CD4-positive, alpha-beta memory T cell (primary cell): ENCODE measurements at regions not wholly inside any gene's neighbourhood (a gene's known extent, or its start where the extent isn't known, plus 50 kb on each side); places are given as distances from the start of the nearest gene placed in this dataset.
"Not testable (repeated sequence)": the region's sequence is repeated elsewhere in the genome, so short reads cannot be mapped to it uniquely, and the experiment has no call there.

Source experiments
- CTCF ChIA-PET: fragments of 350-600 bp; sonication (Branson Sonifier 250); formaldehyde crosslinking; loops from one replicate; lab custom pipeline; 2021; ENCODE audit warnings: inconsistent platforms; ENCODE audit not compliant: partially characterized antibody; lab: Charles Lee
- POLR2A ChIA-PET: fragments of 350-600 bp; sonication (Branson Sonifier 250); formaldehyde crosslinking; loops from one replicate; lab custom pipeline; 2021; ENCODE audit not compliant: partially characterized antibody; lab: Charles Lee
- DNase-seq, 5 donors: peaks; one replicate each; pipeline versions ENCODE4 v3.0.0 to v3.0.0-alpha.2; 2020 to 2022; ENCODE audit warnings: mixed read lengths in 1 of 5
- H3K27ac ChIP-seq: one replicate; pipeline ENCODE4 v1.7.0; 2013; ENCODE audit warnings: low read depth, low read length
- H3K27me3 ChIP-seq: 2 replicates; pipeline ENCODE4 v1.7.0; 2013; ENCODE audit warnings: mild to moderate bottlenecking, low read length, moderate library complexity; ENCODE audit not compliant: insufficient read depth
- H3K36me3 ChIP-seq: 2 replicates; pipeline ENCODE4 v1.7.0; 2013; ENCODE audit warnings: mild to moderate bottlenecking, low read length, moderate library complexity; ENCODE audit not compliant: insufficient read depth
- H3K4me1 ChIP-seq: 2 replicates; pipeline ENCODE4 v1.7.0; 2013; ENCODE audit warnings: mild to moderate bottlenecking, low read length, moderate library complexity; ENCODE audit not compliant: insufficient read depth
- H3K4me3 ChIP-seq, 2 donors: one replicate each; pipeline ENCODE4 v1.7.0; 2013; ENCODE audit warnings: low read length in 2 of 2, mild to moderate bottlenecking in 1 of 2
- H3K9me3 ChIP-seq, 2 donors: one replicate each; pipeline ENCODE4 v1.7.0; 2013; ENCODE audit warnings: low read length in 2 of 2, control low read depth in 1 of 2; ENCODE audit not compliant: control insufficient read depth in 1 of 2
- H3K27ac Mint-ChIP-seq, 7 donors: one replicate each; pipeline ENCODE4 v1.8.0; 2020 to 2021; ENCODE audit warnings: mixed read lengths in 7 of 7, mild to moderate bottlenecking in 6 of 7, inconsistent platforms in 3 of 7, moderate library complexity in 3 of 7
- H3K27me3 Mint-ChIP-seq, 2 donors: one replicate each; pipeline ENCODE4 v1.8.0; 2020 to 2021; ENCODE audit warnings: mixed read lengths in 2 of 2
- H3K36me3 Mint-ChIP-seq, 2 donors: one replicate each; pipeline ENCODE4 v1.8.0; 2020 to 2021; ENCODE audit warnings: mixed read lengths in 2 of 2, inconsistent platforms in 1 of 2, mild to moderate bottlenecking in 1 of 2
- H3K4me1 Mint-ChIP-seq, 4 donors: one replicate each; pipeline ENCODE4 v1.8.0; 2020 to 2021; ENCODE audit warnings: mixed read lengths in 4 of 4, mild to moderate bottlenecking in 1 of 4
- H3K4me3 Mint-ChIP-seq, 8 donors: one replicate each; pipeline ENCODE4 v1.8.0; 2020 to 2021; ENCODE audit warnings: mixed read lengths in 8 of 8, mild to moderate bottlenecking in 7 of 8, moderate library complexity in 6 of 8, inconsistent platforms in 3 of 8
- H3K9me3 Mint-ChIP-seq, 8 donors: one replicate each; pipeline ENCODE4 v1.8.0; 2020 to 2021; ENCODE audit warnings: mixed read lengths in 8 of 8, mild to moderate bottlenecking in 5 of 8, inconsistent platforms in 3 of 8, moderate library complexity in 1 of 8
- intact Hi-C: fragments of 100-400 bp; cut with micrococcal nuclease; formaldehyde crosslinking; loops from one replicate; pipeline ENCODE4 v1.15.1; 2023

DNA sequence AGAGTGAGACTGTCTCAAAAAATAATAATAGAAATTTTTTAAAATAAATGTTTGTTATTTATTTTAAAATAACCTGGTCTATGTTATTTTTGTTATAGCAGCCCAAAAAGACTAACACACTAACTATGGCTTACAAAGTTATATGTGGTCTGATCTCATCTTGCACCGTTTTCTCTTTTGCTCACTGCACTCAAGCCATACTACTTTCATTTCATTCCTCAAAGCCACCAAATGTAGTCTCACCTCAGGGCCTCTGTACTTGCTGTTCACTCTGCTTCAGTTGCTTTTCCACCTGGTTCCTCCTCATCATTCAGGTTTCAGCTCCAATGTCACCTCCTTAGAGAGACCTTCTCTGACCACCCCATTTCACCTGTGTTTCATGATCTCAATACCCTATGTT is 55.2 kb upstream of the MDM1 start:
- peaks cover 0 to 5% of the 10 kb centered on the region in 2 donors for H3K36me3 Mint-ChIP-seq
- CTCF ChIA-PET, result interaction anchor here (1.1 kb wide), 1 partner anchor 13 kb away, joined by 3 read pairs; no protein-coding TSS in a partner anchor
- no peak overlapping the region for H3K27ac ChIP-seq
- H3K36me3 ChIP-seq, result no peaks in the 10 kb centered on the region
- no peaks in the 10 kb centered on the region for H3K27me3 Mint-ChIP-seq
- H3K4me1 ChIP-seq, result peaks cover 9% of the 10 kb centered on the region
- H3K4me1 Mint-ChIP-seq, result peaks cover 10 to 18% (median 16%) of the 10 kb centered on the region in 4 donors
- peaks cover 0 to 32% (median 24%) of the 10 kb centered on the region in 8 donors for H3K9me3 Mint-ChIP-seq
- no peak overlapping the region for H3K4me3 ChIP-seq
- peak overlapping the region in 1 of 8 donors; percentile 2 for H3K4me3 Mint-ChIP-seq
- H3K27me3 ChIP-seq, result no peaks in the 10 kb centered on the region
- intact Hi-C loops, result no loop called here
- no peak overlapping the region for H3K27ac Mint-ChIP-seq
- DNase-seq, result no peak
- POLR2A ChIA-PET, result interaction anchor here (1.4 kb wide), 1 partner anchor 8 kb away, joined by 4 read pairs; no protein-coding TSS in a partner anchor
- no peaks in the 10 kb centered on the region for H3K9me3 ChIP-seq

DNA sequence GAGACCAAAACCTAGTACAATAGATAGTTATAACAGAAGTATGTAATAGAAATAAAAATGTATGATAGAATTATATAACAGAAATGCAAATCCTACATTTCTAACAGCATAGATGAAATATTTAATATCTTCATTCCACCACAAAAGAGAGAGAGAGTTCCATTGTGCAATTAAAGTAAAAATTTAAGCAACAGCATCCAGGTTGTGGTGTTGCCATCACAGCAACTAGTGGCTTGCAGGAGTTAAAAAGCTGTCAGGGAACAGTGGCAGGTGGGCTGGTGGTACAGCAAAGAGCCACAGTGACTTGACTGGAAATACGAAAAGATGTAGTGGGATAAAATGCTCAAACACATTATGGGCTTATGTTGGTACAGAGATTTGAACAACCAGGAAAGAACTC is 57.1 kb upstream of the MDM1 start:
- H3K4me3 ChIP-seq, result no peak overlapping the region
- no peaks in the 10 kb centered on the region for H3K9me3 ChIP-seq
- POLR2A ChIA-PET, result no interaction called here
- Mint-ChIP-seq H3K36me3 (no peaks in the 10 kb centered on the region), H3K4me3 (no peak overlapping the region), H3K9me3 (peaks cover 0 to 18% (median 9%) of the 10 kb centered on the region in 8 donors), H3K4me1 (peaks cover 5 to 16% (median 6%) of the 10 kb centered on the region in 4 donors), H3K27me3 (no peaks in the 10 kb centered on the region), H3K27ac (no peak overlapping the region)
- DNase-seq, result no peak
- H3K27me3 ChIP-seq, result no peaks in the 10 kb centered on the region
- peaks cover 6% of the 10 kb centered on the region for H3K4me1 ChIP-seq
- intact Hi-C loops, result no loop called here
- H3K27ac ChIP-seq, result no peak overlapping the region
- CTCF ChIA-PET, result no interaction called here
- no peaks in the 10 kb centered on the region for H3K36me3 ChIP-seq

DNA sequence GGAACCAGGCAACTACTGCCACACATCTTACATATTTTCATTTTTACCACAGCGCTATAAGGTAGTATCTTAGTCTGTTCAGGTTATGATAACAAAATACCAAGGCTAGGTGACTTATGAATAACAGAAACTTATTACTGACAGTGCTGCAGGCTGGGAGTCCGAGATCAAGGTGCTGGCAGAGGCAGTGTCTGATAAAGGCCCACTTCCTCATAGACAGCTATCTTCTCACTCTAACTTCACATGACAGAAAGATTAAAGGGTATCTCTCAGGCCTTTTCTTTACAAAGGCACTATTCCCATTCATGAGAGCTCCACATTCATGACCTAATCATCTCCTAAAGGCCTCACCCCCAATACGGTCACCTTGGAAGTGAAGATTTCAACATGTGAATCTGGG is 59.8 kb upstream of the MDM1 start:
- intact Hi-C loops, result no loop called here
- Mint-ChIP-seq H3K27me3 (no peaks in the 10 kb centered on the region), H3K9me3 (peaks cover 0 to 9% (median 7%) of the 10 kb centered on the region in 8 donors), H3K27ac (peak overlapping the region in 3 of 7 donors; percentile 23 to 44 (median 43)), H3K36me3 (no peaks in the 10 kb centered on the region), H3K4me1 (peaks cover 0 to 5% (median 1%) of the 10 kb centered on the region in 4 donors), H3K4me3 (no peak overlapping the region)
- no peaks in the 10 kb centered on the region for H3K4me1 ChIP-seq
- H3K4me3 ChIP-seq, result no peak overlapping the region
- H3K27me3 ChIP-seq, result no peaks in the 10 kb centered on the region
- H3K36me3 ChIP-seq, result no peaks in the 10 kb centered on the region
- H3K9me3 ChIP-seq, result no peaks in the 10 kb centered on the region
- H3K27ac ChIP-seq, result no peak overlapping the region
- DNase-seq, result no peak
- CTCF ChIA-PET, result no interaction called here
- POLR2A ChIA-PET, result interaction anchor here (1.0 to 1.5 kb wide), 2 partner anchors 18 to 205 kb away, joined by 3 to 6 read pairs; no protein-coding TSS in a partner anchor

DNA sequence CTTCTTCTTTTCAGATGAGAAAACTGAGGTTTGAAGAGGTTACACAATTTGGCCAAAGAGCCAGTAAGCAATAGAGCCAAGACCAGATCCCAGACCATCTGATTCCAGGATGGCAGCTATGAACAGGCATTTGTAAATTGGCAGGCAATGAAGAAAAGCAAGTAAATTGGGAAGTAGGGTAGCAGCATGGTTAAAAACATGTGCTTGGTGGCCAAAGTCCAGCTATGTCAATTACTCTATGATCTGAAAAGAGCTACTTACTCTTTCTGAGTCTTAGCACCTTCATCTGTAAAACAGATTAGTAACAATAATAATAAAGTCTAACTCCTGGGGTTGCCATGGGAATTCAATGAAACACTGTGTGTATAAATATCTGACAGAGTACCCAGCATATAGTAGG is 60.2 kb upstream of the MDM1 start:
- Mint-ChIP-seq H3K4me3 (no peak overlapping the region), H3K27me3 (no peaks in the 10 kb centered on the region), H3K27ac (peak overlapping the region in 2 of 7 donors; percentile 23 to 44), H3K4me1 (peaks cover 0 to 5% (median under 1%) of the 10 kb centered on the region in 4 donors), H3K9me3 (peaks cover 0 to 9% (median 7%) of the 10 kb centered on the region in 8 donors), H3K36me3 (no peaks in the 10 kb centered on the region)
- DNase-seq, result no peak
- no peak overlapping the region for H3K4me3 ChIP-seq
- H3K36me3 ChIP-seq, result no peaks in the 10 kb centered on the region
- POLR2A ChIA-PET, result interaction anchor here (1.0 to 1.5 kb wide), 2 partner anchors 18 to 204 kb away, joined by 3 to 6 read pairs; no protein-coding TSS in a partner anchor
- CTCF ChIA-PET, result no interaction called here
- H3K4me1 ChIP-seq, result no peaks in the 10 kb centered on the region
- no peaks in the 10 kb centered on the region for H3K27me3 ChIP-seq
- H3K9me3 ChIP-seq, result no peaks in the 10 kb centered on the region
- intact Hi-C loops, result no loop called here
- H3K27ac ChIP-seq, result no peak overlapping the region

DNA sequence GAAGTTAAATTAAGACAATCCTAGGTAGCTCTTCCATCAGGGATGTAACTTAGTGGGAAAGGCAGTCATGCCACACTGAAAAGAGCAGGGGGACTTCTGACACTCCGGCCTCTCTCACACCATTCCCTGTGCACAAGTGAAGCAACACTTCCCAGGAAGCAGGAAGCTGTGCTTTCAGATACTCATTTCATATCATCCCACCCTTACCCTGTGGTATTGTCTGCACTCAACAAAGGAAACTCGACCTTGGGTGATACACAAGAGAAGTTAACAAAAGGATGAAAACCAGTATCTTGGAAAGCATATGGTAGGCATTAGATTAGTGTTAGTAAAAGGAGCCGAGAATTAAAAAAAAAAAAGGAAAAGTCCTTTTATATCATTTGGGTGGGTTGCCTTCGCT is 61.3 kb upstream of the MDM1 start:
- no peak for DNase-seq
- ChIA-PET CTCF (no interaction called here), POLR2A (interaction anchor here (1.1 to 1.5 kb wide), 2 partner anchors 10 to 19 kb away, joined by 3 to 6 read pairs; no protein-coding TSS in a partner anchor)
- Histone ChIP-seq H3K36me3 (no peaks in the 10 kb centered on the region), H3K27ac (no peak overlapping the region), H3K27me3 (no peaks in the 10 kb centered on the region), H3K4me3 (no peak overlapping the region), H3K9me3 (no peaks in the 10 kb centered on the region), H3K4me1 (no peaks in the 10 kb centered on the region)
- peaks cover 0 to 5% (median 0%) of the 10 kb centered on the region in 4 donors for H3K4me1 Mint-ChIP-seq
- H3K36me3 Mint-ChIP-seq, result no peaks in the 10 kb centered on the region
- H3K27ac Mint-ChIP-seq, result no peak overlapping the region
- H3K9me3 Mint-ChIP-seq, result peaks cover 0 to 9% (median 7%) of the 10 kb centered on the region in 8 donors
- H3K27me3 Mint-ChIP-seq, result no peaks in the 10 kb centered on the region
- H3K4me3 Mint-ChIP-seq, result no peak overlapping the region
- intact Hi-C loops, result no loop called here

DNA sequence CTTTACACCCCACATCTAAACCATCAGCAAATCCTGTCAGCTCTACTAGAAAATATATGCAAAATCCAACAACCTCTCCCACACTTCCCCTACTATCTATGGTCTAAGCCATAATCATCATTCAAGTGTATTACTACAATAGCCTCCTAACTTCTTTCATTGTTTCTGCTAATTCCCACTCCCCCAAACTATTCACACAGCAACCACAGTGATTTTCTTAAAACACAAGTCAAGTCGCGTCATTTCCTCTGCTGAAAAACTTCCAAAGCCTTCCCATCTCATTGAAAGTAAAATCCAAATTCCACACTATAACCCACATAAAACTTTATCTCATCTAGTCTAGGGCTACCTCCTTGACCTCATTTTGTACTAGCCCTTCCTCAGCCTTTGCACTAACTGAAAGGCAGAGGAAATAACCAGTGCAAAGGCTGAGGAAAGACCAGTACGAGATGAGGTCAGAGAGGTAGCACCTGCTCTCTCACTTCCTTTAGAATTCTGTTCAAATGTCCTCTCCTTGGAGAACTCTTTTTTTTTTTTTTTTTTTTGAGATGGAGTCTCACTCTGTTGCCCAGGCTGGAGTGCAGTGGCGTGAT is 65.5 kb upstream of the MDM1 start:
- Mint-ChIP-seq H3K4me1 (peaks cover 0 to 5% (median 0%) of the 10 kb centered on the region in 4 donors), H3K36me3 (no peaks in the 10 kb centered on the region), H3K27ac (peak overlapping the region in 1 of 7 donors; percentile 53), H3K27me3 (no peaks in the 10 kb centered on the region), H3K9me3 (peaks cover 0 to 3% (median 0%) of the 10 kb centered on the region in 8 donors), H3K4me3 (no peak overlapping the region)
- no peaks in the 10 kb centered on the region for H3K4me1 ChIP-seq
- H3K4me3 ChIP-seq, result no peak overlapping the region
- H3K9me3 ChIP-seq, result no peaks in the 10 kb centered on the region
- ChIA-PET CTCF (no interaction called here), POLR2A (no interaction called here)
- no peak for DNase-seq
- no peak overlapping the region for H3K27ac ChIP-seq
- no peaks in the 10 kb centered on the region for H3K36me3 ChIP-seq
- intact Hi-C loops, result no loop called here
- no peaks in the 10 kb centered on the region for H3K27me3 ChIP-seq

DNA sequence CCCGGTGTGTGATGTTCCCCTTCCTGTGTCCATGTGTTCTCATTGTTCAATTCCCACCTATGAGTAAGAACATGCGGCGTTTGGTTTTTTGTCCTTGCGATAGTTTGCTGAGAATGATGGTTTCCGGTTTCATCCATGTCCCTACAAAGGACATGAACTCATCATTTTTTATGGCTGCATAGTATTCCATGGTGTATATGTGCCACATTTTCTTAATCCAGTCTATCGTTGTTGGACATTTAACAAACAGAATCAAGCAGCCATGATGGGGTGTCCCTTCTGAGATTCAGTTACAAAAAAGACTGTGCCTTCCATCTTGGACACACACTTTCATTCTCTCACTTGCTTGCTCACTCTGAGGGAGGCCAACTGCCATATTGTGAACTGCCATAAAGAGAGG is 66.5 kb upstream of the MDM1 start:
- H3K4me1 ChIP-seq, H3K4me3 ChIP-seq, H3K27me3 ChIP-seq, POLR2A ChIA-PET, intact Hi-C loops, H3K36me3 Mint-ChIP-seq, H3K27ac Mint-ChIP-seq, H3K4me3 Mint-ChIP-seq, H3K9me3 Mint-ChIP-seq, DNase-seq, H3K27ac ChIP-seq, H3K4me1 Mint-ChIP-seq, H3K36me3 ChIP-seq, H3K27me3 Mint-ChIP-seq, H3K9me3 ChIP-seq: not testable (repeated sequence)
- CTCF ChIA-PET, result interaction anchor here (1.0 kb wide), 1 partner anchor 40 kb away, joined by 3 read pairs; no protein-coding TSS in a partner anchor
